IMR-90 (cell line): ENCODE measurements at regions not wholly inside any gene's neighbourhood (a gene's known extent, or its start where the extent isn't known, plus 50 kb on each side); places are given as distances from the start of the nearest gene placed in this dataset.

ENCODE experiments used
- POLR2A ChIP-seq: IDR thresholded peaks from 2 replicates; pipeline ENCODE4 v1.6.1; 2012; ENCODE audit warnings: mild to moderate bottlenecking, low read depth, low read length
- RAD21 ChIP-seq: IDR thresholded peaks from 2 replicates; pipeline ENCODE4 v1.6.1; 2012; ENCODE audit warnings: low read length, improper control_type of control experiment
- RFX5 ChIP-seq: IDR thresholded peaks from 2 replicates; pipeline ENCODE4 v1.8.0; 2012; ENCODE audit warnings: low read depth, mild to moderate bottlenecking, low read length, moderate library complexity
- SMC3 ChIP-seq: fragments of 150-350 bp; IDR thresholded peaks from 2 replicates; pipeline ENCODE4 v1.6.1; 2016; ENCODE audit warnings: low read depth, mild to moderate bottlenecking, antibody characterized with exemption, low read length, moderate library complexity
- TF ChIP-seq, protein P1 (sequence below): conservative IDR thresholded peaks from 2 replicates; pipeline ENCODE4 v1.5.1; 2012; ENCODE audit warnings: mild to moderate bottlenecking, low read depth, low read length, improper control_type of control experiment

DNA sequence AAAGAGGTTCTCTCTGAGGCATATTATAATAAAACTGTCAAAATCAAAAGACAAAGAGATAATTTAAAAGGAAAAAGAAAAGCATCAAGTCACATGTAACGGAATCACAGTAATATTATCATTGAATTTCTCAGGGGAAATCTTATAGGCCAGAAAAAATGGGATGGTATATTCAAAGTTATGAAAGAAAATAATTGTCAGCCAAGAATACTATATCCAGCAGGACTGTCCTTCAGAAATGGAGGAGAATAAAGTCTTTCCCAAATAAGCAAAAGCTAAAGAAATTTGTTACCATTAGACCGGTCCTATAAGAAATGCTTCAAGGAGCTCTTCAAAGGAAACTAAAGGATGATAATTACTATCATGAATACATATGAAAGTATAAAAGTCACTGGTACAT lies 342.0 kb upstream of the GRAMD2B start:
- TF ChIP-seq, protein P1, sequence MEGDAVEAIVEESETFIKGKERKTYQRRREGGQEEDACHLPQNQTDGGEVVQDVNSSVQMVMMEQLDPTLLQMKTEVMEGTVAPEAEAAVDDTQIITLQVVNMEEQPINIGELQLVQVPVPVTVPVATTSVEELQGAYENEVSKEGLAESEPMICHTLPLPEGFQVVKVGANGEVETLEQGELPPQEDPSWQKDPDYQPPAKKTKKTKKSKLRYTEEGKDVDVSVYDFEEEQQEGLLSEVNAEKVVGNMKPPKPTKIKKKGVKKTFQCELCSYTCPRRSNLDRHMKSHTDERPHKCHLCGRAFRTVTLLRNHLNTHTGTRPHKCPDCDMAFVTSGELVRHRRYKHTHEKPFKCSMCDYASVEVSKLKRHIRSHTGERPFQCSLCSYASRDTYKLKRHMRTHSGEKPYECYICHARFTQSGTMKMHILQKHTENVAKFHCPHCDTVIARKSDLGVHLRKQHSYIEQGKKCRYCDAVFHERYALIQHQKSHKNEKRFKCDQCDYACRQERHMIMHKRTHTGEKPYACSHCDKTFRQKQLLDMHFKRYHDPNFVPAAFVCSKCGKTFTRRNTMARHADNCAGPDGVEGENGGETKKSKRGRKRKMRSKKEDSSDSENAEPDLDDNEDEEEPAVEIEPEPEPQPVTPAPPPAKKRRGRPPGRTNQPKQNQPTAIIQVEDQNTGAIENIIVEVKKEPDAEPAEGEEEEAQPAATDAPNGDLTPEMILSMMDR, result no peak
- TF ChIP-seq POLR2A (no peak), RFX5 (no peak), RAD21 (no peak), SMC3 (no peak)
